GM12874 (cell line): ENCODE measurements at regions not wholly inside any gene's neighbourhood (a gene's known extent, or its start where the extent isn't known, plus 50 kb on each side); places are given as distances from the start of the nearest gene placed in this dataset.

Experiments
- TF ChIP-seq, protein P1 (sequence below): IDR thresholded peaks from 2 replicates; pipeline ENCODE4 v1.5.1; 2011; ENCODE audit warnings: low read depth, mild to moderate bottlenecking, control low read depth, low read length, moderate library complexity; ENCODE audit not compliant: insufficient read depth

GRCh38 chr4:84441758-84442377 is 57.2 kb downstream of the NKX6-1 start:
- TF ChIP-seq, protein P1, sequence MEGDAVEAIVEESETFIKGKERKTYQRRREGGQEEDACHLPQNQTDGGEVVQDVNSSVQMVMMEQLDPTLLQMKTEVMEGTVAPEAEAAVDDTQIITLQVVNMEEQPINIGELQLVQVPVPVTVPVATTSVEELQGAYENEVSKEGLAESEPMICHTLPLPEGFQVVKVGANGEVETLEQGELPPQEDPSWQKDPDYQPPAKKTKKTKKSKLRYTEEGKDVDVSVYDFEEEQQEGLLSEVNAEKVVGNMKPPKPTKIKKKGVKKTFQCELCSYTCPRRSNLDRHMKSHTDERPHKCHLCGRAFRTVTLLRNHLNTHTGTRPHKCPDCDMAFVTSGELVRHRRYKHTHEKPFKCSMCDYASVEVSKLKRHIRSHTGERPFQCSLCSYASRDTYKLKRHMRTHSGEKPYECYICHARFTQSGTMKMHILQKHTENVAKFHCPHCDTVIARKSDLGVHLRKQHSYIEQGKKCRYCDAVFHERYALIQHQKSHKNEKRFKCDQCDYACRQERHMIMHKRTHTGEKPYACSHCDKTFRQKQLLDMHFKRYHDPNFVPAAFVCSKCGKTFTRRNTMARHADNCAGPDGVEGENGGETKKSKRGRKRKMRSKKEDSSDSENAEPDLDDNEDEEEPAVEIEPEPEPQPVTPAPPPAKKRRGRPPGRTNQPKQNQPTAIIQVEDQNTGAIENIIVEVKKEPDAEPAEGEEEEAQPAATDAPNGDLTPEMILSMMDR: no peak

DNA sequence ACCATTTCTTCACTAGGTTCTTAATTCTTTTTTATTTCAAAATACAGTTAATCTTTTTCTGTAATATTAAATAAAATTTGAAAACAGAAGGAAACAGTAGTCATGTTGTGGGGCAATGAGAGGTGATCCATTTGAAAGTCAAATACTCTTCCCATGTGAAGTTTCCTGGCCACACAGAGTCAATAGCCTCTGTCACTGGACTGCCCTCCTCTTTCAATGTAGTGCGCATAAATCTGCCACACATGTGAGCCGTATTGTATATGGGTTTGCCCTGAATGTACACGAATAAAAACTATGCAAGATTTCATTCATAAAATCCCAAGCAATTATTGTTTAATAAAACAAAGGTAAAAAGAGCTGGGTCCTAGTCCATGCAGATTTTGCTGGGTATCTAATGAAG is 59.1 kb downstream of the NKX6-1 start:
- TF ChIP-seq, protein P1: no peak

- TF ChIP-seq, protein P1: no peak
Measured at GRCh38 chr4:84436812-84437211, 62.3 kb downstream of the NKX6-1 start.

GRCh38 chr4:84434344-84434743 is 64.7 kb downstream of the NKX6-1 start:
- TF ChIP-seq, protein P1: no peak

- TF ChIP-seq, protein P1: no peak
Measured at GRCh38 chr4:84433633-84434222, 65.4 kb downstream of the NKX6-1 start.

- TF ChIP-seq, protein P1: no peak
Measured at GRCh38 chr4:84432713-84433112, 66.4 kb downstream of the NKX6-1 start.

- TF ChIP-seq, protein P1: no peak
Measured at GRCh38 chr4:84420608-84421007, 78.5 kb downstream of the NKX6-1 start.
